Inferior parietal cortex (tissue), 1 donor: ENCODE measurements at regions not wholly inside any gene's neighbourhood (a gene's known extent, or its start where the extent isn't known, plus 50 kb on each side); places are given as distances from the start of the nearest gene placed in this dataset.
A peak's percentile ranks its signal among the peaks of the same experiment; 100 is the strongest.
"Not testable (repeated sequence)": the region's sequence is repeated elsewhere in the genome, so short reads cannot be mapped to it uniquely, and the experiment has no call there.

Experiments
- DNase-seq: peaks from one replicate; pipeline ENCODE4 v3.0.0-alpha.2; 2016; ENCODE audit errors: extremely low spot score

- DNase-seq = not testable (repeated sequence)
Observed at GRCh38 chr16:86957662-86958198, 359.5 kb downstream of the C16orf95 start.

DNA sequence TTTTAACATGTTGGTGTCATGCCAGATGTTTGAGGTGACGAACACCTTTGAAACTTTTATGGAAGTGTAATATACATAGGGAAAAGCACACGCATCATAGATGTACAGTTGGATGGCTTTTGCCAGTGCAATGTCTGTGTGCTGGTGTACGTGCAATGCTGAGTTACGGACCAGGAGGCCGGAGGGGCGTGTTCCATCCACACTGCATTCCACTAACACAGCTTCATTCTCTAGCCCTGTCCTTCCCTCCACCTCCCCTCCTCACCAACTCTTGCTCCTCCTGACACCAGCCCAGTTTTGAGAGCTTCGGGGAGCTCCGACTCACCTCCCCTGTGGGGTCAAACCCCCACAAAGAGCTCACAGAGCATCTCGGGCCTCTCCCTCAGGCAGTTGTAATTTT is 358.8 kb downstream of the C16orf95 start:
- no peak for DNase-seq

DNA sequence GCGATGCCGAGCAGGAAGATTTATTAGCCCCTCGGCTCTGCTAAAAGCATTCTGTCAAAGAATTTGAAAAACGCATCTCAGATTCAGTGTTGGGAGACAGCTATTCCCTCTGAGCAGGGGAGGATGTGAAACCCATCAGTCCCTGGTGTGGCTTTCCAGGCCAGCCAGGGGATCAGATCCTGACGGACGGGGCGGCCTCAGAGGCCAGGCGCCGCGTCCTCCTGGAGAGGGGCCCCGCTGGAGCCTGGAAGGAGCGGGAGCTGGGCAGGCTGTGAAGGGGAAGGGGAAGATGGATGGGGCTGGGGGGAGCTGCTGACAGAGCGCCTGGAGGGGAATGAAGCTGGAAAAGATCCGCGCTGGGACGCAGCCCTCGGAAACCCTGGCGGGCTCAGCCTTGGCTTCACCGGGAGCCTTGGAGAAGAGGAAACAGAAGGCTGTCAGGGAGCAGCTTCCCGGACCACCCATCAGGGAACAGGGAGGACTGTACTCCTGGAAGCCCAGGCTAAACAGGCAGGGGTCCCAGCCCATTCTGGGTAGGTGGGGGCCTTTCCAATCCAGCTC is 358.0 kb downstream of the C16orf95 start:
- DNase-seq = no peak

GRCh38 chr16:86959729-86960128 is 357.5 kb downstream of the C16orf95 start:
- no peak for DNase-seq

GRCh38 chr16:86960266-86960665 is 356.9 kb downstream of the C16orf95 start:
- DNase-seq = peak; percentile 19

DNA sequence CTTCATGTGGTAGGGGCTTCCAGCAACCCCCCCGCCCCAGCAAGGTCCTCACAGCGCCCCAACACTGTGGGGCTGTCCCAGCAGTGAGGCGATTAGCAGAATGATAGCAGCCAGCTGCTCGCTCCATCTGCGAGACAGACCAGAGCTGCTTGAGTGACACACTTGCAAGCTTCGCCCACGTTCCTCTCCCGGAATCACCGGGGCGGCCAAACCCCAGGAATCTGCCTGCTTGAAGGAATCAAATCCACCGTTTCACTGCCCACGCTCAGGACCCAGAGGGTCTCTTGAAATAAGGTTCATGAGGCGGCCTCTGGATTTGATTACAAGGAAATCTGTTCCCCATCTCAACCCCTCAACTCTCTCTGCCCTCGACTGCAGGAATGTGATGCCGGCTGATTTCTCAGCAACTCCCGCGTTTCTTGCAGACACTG is 356.0 kb downstream of the C16orf95 start:
- peak; percentile 20 for DNase-seq

GRCh38 chr16:86962259-86962658 is 354.9 kb downstream of the C16orf95 start:
- no peak for DNase-seq

- DNase-seq = no peak
Observed at GRCh38 chr16:86962913-86963312, 354.3 kb downstream of the C16orf95 start.

DNA sequence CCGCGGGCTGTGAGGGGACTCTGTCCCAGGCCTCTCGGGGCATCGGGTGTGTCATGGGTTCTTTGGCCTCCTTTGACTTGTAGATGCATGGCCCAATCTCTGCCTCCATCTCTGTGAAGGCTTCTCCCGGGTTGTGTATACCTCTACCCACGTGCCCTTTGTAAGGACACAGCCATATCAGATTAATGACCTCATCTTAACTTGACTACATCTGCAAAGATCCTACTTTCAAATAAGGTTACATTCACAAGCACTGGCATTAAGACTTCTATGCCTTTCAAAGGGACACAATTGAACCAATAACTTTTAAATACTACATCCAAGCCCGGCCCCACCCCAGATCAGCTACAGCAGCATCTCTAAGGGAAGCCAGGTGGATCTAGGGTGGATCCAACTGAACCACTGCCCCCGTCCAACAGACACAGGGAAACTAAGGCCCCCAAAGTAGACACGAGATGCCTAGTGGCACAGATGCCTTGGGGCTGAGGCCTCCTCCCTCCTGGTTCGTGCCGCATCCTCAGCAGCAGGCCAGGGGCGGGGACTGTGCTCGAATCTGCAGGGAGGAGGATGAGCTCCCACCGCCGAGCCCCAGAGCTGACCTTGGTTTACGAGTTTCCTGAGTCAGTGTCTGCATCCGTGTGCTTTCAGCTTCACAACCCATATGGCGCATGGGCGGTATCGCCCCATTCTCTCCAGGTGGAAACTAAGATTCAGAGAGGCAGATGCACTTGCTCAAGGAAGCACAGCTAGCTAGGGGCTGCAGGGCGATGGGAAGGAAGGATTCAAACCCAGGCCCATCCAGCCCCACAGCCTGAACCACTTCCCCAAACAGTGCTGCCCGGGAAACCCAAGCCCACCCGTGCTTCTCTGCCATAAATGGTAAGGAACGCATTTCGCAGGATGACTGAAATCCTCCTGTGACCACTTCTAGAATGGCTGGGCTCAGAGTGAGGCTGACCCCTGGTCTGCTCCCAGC is 353.3 kb downstream of the C16orf95 start:
- DNase-seq = no peak

DNA sequence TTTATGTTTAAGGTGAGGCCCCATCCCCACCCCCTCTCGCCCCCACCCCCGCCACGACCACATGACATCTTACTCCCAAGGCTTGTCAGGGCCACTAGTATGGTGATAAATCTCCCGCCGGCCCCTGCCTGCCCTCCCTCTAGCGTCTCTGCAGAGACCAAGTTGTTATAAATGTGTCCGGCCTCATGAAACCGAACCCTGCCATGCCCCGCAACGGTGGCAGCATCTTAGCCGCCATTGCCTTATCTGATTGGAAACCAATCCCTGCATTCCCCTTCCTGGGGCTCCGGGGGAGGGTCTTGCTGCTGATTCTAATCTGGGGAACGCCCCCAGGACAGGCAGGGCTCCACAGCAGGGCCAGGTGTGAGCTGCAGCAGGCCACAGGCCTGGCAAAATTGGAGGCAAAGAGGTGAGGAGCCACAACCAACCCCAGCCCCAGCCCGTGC is 352.4 kb downstream of the C16orf95 start:
- DNase-seq = no peak

GRCh38 chr16:86965331-86965730 is 351.9 kb downstream of the C16orf95 start:
- DNase-seq = no peak

DNA sequence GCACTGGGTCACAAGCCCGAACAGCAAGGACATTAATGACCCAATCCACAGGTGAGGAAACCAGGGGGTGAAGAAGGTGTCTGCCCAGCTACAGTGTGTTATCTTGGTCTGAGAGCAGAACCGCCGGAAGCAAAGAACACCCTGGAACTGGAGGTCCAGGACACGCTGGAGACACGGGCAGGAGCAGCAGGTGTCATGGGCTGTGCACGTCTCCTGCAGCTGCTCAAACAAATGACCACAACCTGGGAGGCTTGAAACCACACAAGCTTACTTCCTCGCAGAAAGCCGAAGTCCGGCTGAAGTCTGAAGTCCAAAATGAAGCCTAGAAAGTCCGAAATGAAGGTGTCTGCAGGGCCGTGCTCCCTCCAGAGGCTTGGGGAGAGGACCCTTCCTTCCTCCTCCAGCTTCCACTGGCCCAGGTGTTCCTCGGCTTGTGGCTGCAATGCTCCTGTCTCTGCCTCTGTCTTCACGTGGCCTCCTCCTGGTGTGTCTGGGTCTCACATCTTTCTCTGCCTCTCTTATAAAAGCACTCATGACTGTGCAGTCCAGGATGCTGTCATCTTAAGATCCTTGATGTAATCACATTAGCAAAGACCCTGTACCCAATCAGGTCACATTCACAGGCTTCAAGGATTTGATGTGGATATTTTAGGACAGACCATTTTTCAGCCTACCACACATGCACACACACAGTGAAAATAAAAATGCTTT is 351.2 kb downstream of the C16orf95 start:
- DNase-seq = no peak

- DNase-seq = no peak
Observed at GRCh38 chr16:86966777-86967176, 350.4 kb downstream of the C16orf95 start.

GRCh38 chr16:86968866-86969265 is 348.3 kb downstream of the C16orf95 start:
- no peak for DNase-seq

GRCh38 chr16:86969716-86970115 is 347.5 kb downstream of the C16orf95 start:
- no peak for DNase-seq

GRCh38 chr16:86970279-86970678 is 346.9 kb downstream of the C16orf95 start:
- no peak for DNase-seq

- no peak for DNase-seq
Observed at GRCh38 chr16:86970726-86971125, 346.5 kb downstream of the C16orf95 start.

DNA sequence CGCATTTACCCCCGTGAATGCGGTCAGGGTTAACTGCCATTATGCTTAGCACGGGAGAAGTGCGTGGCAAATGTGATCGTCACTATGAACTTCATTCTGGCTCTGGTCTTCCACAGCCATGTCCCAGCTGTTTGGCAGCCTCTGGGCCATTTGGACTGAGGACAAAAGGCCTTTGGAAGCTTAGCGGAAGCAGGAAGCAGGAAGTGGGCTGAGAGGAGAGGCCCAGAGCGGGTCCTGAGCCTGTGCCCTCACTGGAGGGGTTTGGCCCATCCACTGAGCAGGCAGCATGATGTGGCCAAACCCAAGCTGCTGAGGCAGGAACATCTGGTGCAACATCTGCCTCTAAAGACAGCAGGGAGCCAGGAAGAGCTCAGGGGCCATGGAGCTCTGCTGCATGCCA is 345.9 kb downstream of the C16orf95 start:
- no peak for DNase-seq

DNA sequence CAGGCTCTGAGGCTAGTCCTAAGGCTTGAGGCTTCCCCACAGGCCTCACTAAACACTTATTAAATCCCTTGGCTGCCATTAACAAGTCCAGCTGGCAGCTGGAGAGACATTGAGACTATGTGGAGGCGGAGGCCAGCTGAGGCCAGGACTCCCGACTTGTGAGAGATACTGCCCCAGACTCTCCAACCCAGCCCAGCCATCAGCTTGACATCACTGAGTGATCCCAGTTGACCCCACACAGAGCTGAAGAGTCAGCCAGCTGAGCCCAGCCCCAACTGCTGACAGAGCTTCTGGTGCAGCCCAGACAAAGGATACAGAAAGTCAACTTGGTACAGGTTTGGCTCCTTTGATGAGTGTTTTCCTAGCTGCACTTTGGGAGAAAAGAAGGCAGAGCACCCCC is 343.1 kb downstream of the C16orf95 start:
- DNase-seq = no peak

- DNase-seq = no peak
Observed at GRCh38 chr16:86975445-86975844, 341.7 kb downstream of the C16orf95 start.

DNA sequence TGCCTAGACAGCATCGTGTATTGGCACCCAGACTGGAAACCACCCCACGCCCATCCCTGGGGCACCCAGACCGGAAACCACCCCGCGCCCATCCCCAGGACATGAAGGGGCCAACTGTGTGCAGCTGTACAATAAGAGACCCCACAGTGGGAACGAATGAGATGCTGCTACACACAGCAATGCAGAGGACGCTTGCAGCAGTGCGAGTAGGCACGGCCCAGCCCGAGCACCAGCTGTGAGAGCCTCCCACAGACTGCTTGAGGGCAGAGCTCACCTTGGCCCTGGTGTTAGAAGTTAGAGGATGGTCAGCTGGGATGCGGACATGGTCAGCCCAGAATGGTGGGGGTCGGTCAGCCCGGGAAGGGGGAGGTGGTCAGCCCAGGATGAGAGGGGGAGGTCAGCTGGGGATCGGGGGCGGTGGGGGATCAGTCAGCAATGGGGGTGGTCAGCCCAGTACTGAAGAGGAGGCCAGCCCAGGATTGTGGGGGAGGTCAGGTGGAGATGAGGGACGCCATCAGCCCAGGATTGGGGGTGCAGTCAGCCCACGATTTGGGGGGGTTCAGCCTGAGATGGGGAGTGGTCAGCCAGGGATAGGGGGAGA is 340.0 kb downstream of the C16orf95 start:
- DNase-seq = no peak
